Thyroid gland (tissue), 4 donors: ENCODE measurements at regions not wholly inside any gene's neighbourhood (a gene's known extent, or its start where the extent isn't known, plus 50 kb on each side); places are given as distances from the start of the nearest gene placed in this dataset.

Source experiments
- POLR2A ChIP-seq, 2 donors: fragments of 450-650 bp; IDR thresholded peaks; one replicate each; pipeline ENCODE4 v1.6.1; 2017; ENCODE audit warnings: antibody characterized with exemption in 2 of 2, mild to moderate bottlenecking in 2 of 2, moderate library complexity in 1 of 2
- TF ChIP-seq, protein P1 (sequence below), 6 experiments: fragments of 200-600 bp in 3 of 6; fragments of 450-650 bp in 3 of 6; sonication (generic) in 3 of 6; IDR thresholded peaks; one replicate each; pipeline ENCODE4 v1.5.1; 2016 to 2019; ENCODE audit warnings: antibody characterized with exemption in 6 of 6, mild to moderate bottlenecking in 2 of 6, inconsistent platforms in 1 of 6, moderate library complexity in 1 of 6

DNA sequence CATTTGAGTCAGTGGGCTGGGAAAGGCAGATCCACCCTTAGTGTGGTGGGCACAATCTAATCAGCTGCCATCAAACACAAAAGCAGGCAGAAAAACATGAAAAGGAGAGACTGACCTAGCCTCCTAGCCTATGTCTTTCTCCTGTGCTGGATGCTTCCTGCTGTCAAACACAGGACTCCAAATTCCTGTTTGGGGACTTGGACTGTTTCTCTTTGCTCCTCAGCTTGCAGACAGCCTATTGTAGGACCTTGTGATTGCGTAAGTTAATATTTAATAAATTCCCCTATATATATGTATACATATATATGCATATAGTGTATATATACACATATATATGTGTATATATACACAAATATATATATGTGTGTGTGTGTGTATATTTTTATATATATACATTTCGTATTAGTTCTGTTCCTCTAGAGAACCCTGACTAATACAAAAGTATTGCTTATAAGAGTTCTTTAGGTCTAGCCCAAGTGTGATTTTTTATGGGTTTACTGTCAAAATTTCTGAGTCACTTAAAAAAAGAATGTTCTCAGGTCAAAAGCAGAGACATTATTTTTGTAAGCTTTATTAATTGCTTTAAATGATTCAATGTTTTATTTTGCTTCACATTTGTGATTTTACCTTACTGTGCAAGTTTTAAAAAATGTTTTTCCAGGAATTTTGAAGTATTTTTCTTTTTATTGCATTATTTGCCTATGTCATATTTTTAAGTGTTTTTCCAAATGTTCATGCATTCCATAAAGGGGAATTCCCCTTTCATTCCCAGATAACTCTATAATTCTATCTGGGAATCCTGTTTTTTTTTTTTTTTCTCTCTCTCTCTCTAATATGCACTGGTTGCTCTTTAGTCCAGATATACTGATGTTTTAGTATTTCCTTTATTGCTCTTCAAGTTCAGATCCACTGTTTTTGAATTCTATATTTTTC lies 92.1 kb upstream of the ADAMTS5 start:
- TF ChIP-seq, protein P1, sequence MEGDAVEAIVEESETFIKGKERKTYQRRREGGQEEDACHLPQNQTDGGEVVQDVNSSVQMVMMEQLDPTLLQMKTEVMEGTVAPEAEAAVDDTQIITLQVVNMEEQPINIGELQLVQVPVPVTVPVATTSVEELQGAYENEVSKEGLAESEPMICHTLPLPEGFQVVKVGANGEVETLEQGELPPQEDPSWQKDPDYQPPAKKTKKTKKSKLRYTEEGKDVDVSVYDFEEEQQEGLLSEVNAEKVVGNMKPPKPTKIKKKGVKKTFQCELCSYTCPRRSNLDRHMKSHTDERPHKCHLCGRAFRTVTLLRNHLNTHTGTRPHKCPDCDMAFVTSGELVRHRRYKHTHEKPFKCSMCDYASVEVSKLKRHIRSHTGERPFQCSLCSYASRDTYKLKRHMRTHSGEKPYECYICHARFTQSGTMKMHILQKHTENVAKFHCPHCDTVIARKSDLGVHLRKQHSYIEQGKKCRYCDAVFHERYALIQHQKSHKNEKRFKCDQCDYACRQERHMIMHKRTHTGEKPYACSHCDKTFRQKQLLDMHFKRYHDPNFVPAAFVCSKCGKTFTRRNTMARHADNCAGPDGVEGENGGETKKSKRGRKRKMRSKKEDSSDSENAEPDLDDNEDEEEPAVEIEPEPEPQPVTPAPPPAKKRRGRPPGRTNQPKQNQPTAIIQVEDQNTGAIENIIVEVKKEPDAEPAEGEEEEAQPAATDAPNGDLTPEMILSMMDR (IDR thresholded peaks at IDR 0.05): no peak
- no peak for TF ChIP-seq POLR2A (IDR thresholded peaks at IDR 0.05)
